ENCODE measurements at regions not wholly inside any gene's neighbourhood (a gene's known extent, or its start where the extent isn't known, plus 50 kb on each side); places are given as distances from the start of the nearest gene placed in this dataset.

GRCh38 chr2:88377641-88377991 lies 74.9 kb downstream of the FOXI3 start:
- TF ChIP-seq, protein P1, sequence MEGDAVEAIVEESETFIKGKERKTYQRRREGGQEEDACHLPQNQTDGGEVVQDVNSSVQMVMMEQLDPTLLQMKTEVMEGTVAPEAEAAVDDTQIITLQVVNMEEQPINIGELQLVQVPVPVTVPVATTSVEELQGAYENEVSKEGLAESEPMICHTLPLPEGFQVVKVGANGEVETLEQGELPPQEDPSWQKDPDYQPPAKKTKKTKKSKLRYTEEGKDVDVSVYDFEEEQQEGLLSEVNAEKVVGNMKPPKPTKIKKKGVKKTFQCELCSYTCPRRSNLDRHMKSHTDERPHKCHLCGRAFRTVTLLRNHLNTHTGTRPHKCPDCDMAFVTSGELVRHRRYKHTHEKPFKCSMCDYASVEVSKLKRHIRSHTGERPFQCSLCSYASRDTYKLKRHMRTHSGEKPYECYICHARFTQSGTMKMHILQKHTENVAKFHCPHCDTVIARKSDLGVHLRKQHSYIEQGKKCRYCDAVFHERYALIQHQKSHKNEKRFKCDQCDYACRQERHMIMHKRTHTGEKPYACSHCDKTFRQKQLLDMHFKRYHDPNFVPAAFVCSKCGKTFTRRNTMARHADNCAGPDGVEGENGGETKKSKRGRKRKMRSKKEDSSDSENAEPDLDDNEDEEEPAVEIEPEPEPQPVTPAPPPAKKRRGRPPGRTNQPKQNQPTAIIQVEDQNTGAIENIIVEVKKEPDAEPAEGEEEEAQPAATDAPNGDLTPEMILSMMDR (IDR thresholded peaks at IDR 0.05), result no peak
- TF ChIP-seq POLR2A (IDR thresholded peaks at IDR 0.05), result no peak

All from right lobe of liver (tissue), 4 donors.